Putamen (tissue), 1 donor: ENCODE measurements at regions not wholly inside any gene's neighbourhood (a gene's known extent, or its start where the extent isn't known, plus 50 kb on each side); places are given as distances from the start of the nearest gene placed in this dataset.
"Not testable (repeated sequence)": the region's sequence is repeated elsewhere in the genome, so short reads cannot be mapped to it uniquely, and the experiment has no call there.

Experiments
- DNase-seq: peaks from one replicate; pipeline ENCODE4 v3.0.0-alpha.2; 2016; ENCODE audit warnings: low spot score

DNA sequence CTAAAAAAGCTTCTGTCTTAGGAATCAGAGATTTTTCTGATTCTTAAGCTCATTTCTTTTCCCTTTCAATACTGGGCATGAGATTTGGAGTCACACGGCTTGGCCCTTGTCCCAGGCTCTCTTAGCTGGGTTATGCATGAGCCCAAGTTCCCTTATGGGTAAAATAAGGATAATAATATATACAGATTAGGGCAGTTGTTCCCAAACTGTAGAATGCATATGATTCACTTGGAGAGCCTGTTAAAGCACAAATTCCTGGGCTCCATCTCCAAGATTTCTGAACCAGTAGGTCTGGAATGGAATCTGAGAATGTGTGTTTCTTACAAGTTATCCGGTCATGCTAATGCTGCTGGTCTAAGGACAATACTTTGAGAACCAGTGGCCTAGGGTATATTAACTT, 154.0 kb downstream of the REEP3 start:
- DNase-seq: peak; percentile 24

DNA sequence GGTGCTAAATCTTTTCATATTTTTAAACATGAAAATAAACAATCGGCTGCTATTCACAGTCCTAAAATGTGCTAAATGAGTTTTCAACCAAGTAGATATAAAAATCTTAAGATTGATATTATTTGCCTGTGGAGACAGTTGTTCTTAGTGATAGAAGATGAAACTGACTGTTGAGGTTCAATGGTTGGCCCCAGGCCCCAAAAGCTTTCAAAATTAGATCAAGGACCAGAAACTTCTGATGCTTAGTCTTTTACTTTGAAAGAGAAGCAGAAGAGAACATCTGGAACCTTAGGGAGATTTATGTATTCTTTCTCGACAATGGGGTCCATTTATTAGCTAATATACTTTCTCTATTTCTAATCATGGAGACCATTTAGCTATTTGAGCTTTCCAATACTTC, 155.8 kb downstream of the REEP3 start:
- DNase-seq: no peak

DNA sequence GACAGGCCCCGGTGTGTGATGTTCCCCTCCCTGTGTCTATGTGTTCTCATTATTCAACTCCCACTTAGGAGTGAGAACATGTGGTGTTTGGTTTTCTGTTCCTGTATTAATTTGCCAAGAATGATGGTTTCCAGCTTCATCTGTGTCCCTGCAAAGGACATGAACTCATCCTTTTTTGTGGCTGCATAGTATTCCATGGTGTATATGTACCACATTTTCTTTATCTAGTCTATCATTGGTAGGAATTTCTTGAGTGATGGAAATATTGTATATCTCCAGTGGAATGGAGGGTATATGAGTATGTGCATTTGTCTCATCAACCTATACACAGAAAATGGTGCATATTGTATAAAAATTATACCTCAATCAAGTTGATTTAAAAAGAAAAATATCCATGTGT, 159.3 kb downstream of the REEP3 start:
- not testable (repeated sequence) for DNase-seq

DNA sequence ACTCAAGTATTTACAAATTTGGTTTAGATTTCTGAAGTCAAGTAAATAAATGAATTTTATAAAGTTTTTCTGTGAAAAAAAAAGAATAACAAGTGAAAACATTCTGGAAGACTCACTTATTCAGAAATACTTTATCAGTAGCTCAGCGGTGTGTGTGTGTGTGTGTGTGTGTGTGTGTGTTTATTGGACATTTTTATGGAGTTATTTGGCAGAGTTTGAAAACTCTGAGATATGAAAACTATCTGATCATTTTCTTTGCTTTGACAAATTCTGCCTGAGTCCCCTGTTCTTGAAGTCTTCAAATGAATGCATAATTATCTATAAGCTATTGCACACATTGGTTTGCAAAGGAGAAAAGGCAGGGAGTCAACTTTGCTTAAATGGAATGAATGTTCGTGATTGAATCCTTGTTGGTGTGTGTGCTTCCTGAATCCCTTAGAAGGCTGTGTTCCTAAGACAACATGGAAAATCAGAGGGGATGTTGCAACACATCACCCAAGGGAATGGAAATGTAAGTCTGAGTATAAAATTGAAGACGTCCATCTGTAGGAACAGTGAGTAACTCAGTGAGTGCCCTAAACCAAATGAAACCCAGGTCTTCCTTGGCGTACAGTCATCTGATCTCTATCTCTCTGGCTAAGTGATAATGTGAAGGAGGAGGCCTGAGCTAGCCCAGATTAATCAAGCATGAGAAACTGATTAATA, 160.9 kb downstream of the REEP3 start:
- DNase-seq: no peak

DNA sequence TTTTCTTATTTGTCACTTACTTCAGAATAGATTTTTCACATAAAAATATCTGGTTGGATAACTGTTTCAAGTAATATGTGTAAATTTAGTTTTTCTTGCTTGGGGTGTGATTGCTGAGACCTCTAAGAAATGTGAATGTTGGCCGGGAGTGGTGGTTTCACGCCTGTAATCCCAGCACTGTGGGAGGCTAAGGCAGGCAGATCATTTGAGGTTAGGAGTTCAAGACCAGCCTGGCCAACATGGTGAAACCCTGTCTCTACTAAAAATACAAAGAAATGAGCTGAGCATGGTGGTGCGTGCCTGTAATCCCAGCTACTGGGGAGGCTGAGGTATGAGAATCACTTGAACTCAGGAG, 161.5 kb downstream of the REEP3 start:
- not testable (repeated sequence) for DNase-seq

DNA sequence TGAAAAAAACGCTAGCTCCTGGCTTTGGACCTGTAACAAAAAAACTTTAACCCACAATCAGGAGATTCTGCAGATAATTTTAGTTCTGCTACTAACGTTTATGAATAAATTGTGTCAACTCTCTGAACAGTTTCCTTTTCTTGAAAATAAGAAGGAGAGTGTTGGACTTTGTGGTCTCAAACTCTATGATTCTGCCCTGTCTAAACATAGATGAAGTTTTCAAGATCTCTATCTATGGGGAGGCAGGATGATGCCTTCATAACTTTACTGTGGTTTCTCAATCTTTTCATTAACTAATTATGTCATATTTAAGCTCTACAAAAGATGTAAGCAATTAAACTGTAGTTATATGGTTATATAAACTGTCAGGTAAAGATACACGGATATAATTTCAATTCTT, 162.0 kb downstream of the REEP3 start:
- DNase-seq: no peak

DNA sequence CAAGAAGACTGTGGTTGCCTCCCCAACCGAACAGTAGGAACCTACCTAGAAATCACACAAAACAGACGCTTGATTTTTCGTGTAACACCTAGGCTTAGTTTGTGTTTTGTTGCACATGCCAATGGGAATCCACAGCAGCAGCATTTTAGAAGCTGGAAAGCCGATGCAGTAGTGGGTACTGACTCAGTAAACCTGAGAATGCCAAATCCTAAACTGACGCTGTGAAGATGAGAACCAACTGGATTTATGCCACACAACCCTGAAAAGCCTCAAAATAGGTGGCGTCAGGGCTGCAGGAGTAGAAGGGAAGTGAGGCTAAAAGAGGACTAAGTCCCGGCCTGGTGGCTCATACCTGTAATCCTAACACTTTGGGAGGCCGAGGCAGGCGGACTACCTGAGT, 162.5 kb downstream of the REEP3 start:
- DNase-seq: no peak

DNA sequence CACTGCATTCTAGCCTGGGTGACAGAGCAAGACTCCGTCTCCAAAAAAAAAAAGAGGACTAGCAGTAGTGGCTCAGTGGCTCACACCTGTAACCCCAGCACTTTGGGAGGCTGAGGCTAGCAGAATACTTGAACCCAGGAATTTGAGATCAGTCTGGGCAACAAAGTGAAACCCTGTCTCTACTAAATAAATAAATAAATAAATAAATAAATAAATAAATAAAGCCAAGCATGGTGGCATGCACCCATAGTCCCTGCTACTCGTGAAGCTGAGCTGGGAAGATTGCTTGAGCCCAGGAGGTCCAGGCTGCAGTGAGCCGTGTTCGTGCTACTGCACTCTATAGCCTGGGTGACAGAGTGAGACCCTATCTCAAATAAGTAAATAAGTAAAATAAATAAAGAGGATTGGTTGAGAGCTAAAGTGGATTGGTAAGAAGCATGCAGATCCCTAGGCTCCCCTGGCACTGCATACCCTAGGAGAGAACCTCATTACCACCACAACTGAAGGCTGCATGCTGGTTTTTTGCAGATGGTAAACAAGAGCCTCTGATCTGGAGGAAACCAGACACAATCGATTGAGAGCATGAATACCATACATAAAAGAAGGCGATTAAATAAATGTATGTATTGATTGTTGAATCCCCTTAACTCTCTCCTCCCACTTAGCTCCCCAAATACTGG, 163.2 kb downstream of the REEP3 start:
- no peak for DNase-seq

DNA sequence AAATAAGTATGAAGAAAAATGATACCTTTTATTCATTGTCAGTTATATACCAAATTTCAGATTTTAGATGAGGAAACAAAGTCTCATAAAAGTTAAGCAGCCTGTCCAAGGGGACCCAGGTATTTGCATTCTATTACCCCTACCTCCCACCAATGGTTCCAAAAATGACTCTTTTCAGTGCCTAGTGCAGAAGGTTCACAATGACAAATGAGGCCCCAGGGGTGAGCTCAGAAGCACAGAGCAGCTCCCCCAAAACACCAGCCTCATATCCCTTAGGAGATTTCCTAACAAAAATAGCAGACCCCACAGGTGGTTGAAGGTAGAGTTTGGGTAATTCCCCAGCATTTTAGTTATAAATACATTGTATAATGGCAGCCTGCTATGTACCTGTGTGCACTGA, 168.6 kb downstream of the REEP3 start:
- DNase-seq: no peak

DNA sequence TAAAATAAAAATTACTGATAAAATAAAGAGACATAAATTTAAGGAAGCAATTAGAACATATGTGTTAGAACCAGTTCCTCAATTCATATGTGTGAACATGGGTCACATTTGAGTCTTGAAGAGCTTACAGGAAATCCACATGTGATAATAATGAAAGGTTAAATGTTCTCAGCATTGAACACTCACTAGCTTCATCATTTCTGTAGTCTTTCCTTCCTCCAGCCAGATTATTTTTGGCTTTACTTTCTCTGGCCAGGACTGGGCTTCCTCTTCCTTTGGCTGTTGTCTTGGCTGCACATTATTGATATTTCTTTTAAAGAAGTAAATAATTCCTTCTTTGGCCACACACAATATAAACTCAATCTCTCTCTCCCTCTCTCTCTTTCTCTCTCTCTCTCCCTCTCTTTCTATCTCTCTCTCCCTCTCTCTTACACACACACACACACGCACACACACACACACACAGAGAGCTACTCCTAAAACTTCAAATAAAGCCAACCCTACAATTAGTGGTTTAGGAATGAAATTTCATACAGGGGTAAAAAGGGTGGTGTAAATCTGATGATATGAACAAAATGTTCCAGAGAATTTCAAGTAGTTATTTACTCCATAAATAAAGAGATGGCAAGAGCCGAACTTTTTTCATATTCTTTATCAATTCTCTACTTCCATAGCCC, 171.2 kb downstream of the REEP3 start:
- DNase-seq: no peak

DNA sequence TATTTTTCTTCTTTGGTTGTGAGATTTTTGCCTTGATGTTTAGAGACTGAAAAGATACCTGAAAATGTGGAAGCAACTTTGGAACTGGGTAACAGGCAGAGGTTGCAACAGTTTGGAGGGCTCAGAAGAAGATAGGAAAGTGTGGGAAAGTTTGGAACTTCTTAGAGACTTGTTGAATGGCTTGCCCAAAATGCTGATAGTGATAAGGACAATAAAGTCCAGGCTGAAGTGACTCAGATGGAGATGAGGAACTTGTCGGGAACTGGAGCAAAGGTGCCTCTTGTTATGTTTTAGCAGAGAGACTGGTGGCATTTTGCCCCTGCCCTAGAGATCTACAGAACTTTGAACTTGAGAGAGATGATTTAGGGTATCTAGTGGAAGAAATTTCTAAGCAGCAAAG, 171.8 kb downstream of the REEP3 start:
- DNase-seq: not testable (repeated sequence)

DNA sequence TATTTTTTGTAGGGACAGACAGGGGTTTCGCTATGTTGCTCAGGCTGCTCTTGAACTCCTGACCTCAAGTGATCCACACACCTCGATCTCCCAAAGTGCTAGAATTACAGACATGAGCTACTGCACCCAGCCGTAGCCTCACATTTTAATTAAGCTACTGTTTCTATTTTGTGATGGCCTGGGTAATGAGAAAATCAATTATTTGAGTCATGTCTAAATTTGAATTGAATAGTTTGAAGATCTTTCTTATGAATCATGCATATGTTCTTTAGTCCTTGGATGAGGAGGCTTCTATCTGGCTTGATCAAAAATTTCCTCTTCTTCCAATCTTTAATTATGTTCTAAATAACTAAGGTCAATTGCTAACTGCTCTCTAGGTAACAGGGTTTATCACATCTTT, 175.0 kb downstream of the REEP3 start:
- no peak for DNase-seq

DNA sequence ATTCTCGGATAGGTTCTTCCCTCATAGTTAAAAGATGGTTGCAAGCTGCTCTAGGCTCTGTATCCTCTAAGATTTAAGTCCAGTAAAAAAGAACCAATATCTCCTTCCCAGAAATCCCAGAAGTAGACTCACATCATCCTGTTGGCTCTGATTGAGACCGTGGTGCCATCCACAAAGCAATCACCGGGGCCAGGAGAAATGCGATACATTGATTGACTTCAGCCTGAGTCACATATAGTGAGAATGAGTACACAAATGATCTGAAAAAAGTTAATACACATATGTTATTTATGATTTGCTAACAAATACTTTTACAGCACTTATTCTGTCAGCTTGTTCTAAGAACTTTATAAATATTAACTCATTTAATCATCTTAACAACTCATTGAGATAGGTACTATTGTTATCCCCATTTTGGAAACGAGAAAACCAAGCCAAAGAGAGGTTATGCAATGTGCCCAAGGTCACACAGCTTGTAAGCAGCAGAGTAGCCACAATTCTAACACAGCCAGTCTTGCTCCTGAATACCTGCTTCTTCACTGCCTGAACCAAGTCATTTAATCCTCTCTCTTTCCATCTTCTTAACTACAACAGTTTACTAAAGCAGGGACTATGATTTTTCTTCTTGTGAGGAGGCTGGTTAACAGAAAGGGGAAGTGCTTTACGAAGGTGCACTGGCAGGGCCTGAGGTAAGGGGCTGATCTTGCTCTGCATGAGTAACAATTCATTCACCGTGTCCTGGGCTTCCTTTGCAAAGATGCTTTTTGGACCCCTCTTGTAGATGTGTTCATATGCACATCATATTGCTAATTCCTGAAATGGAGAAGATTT, 177.0 kb downstream of the REEP3 start:
- no peak for DNase-seq

DNA sequence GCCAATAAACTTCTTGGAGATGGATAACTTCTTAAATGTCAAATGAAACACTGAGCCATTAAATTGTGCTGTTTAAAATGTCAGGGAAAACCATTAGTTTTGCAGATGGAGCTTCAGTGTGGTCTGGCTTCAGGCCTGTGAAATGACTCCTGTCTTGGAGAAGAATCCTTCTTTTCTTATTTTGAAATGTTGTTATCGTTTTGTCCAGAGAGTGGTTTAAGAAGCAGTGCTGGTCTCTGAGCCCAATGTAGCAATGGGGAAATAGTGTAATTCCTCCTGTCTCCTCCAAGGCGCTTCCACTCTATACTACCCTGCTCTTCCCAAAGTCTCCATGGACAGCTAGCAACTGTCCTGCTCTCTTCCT, 177.6 kb downstream of the REEP3 start:
- DNase-seq: no peak

DNA sequence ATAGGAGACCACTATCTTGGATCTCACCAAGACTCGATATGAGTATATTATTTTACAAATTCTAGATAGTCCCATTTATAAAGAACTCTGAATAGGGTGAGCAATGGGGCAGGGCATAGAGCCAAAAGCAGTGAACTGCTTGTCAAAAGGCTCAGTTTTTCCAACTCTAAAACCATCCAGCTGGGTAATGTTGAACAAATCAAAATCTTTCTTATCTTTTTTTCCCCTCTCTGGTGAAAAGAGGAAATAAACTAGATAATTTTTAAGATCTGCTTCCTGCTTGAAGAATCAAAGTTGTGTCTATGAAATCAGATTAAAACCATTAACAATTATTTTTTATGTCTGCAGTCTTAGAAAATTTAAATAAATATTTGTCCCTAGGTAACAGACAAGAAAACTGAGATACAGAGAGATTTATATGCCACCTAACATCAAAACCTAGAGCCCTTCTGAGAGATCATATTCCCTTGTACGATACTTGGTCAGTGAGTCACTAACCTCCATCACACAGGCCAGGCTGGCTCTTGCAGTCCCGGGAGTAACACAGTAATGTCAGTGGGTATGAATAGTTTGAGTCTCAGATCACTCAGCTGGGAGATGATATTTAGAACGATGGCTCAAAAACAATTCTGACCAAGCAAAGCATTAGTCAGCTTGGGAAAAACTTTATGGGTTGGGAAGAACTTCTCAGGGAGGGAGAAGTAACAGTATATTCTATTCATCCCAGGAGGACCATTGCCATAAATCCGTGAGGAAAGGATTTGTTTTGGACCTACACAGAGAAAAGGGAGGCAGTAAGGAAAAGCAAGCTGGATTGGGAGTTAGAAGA, 178.8 kb downstream of the REEP3 start:
- no peak for DNase-seq

DNA sequence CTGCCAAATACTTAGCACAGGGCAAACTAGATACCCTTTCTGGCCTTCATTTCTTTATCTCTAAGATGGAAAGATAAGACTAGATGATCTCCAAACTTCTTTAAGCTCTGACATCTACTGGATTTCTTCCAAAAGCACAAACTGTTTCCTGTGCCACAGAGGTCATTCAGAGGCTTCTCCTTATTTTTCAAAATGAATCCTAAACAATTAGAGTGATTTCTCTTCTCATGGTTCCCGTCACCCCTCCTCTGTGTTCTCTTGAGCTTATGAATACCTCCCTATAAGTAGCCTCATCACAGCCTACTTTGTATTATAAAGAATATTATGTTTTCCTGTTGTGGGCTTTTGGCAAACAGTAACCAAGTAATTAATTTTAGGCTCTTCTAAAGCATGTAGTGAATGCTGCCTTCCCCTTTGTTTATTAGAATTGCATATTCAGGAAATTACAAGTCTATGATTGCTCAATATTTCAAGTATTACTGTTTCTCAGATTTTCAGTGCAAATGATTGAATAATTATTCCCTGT, 179.5 kb downstream of the REEP3 start:
- DNase-seq: no peak

DNA sequence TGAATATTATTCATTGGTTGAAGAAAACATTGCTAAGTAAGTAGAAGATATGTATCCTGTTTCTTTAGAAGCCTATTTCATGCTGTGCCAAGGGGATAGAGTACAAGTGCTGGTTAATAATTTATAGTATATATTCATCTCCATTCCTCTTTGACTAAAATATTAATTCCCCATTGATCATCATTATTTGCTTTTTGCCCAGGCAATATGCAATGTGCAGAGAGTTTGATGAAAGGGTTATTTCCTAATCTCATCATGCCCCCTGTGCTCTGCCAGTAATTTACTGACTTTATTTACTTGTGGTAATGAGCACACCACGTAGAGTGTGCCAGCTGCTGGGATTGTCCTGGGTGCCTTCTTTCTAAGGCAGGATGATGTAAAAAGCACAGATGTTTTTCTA, 180.9 kb downstream of the REEP3 start:
- no peak for DNase-seq

DNA sequence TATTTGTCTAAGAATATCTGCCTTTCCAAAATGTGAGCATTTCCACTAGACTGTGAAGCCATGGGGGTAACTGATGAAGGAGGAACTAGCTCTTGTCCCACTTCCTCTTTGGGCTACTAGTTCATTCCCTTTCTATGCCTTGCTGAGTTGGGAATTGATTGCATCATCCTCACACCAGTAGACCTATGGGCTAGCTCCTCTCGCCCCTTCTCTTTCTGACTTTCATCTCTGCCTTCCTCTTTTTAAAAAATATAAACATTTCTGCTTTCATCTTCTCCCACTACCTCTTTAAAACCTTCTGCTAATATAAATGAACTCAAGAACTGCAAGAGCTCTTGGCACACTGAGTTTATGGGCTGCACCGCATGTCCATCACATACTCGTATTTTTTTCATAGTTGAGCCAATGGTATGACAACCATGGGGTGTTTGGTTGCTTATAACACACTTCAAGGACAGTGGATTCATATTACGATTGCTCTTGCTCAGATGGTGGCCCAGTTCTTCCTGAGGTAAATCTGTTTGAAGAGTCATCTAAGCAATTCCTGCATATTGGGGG, 182.0 kb downstream of the REEP3 start:
- peak; percentile 60 for DNase-seq

DNA sequence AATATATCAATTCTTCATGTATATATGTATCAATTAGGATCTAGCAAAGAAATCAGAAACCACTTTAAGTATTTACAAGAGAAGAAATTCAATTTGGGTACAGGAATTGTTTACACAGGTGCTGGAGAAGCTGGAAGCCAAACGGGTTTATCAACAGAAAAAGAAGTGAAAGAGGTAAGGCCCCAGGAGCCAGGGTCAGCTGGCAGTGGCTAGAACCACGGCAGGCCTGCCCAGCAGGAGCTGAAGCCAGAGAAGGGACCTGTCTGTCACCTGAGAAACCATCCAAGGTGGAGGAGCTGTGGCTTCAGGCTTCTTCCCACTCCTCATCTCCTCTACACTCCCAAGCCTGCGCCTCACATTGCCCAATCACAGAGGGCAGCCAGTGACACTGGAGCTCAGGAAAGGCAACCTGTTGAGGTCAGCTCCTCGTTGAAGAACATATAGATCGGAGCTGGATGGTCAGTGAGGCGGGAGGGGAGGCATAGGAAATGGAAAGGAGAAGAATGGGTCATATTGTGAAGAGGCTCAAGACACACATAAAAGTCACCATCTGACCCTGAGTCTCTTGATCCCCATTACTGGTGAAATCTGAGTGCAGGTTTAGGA, 182.6 kb downstream of the REEP3 start:
- DNase-seq: no peak

DNA sequence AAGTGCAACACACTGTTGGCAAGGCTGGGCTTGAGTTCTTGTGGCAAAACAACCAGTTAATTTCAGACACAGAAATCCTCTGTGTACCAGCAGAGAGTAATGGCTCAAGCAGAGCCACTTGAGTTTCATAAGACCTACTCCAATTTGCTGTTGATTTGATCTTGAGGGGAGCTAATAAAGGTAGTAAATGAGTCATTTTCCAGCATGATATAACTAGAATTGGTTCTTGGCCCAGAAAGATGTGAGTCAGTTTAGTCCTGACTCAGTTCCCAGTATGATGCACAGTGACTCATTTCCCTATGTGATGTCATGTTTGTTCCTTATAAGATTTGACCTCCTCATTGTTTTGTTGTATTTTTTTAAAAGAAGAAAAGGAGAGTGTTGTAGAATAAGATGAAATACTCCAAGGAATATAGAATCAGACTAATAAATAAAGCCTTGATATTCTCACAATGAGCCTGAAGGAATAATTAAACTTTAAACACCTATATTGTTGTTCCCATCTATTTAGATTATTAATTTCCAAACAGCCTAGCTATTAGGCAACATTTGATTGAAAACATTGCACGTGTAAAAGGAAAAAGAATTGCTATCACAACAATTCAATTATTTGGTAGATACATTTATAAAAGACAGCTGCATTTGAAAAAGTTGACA, 186.2 kb downstream of the REEP3 start:
- DNase-seq: peak; percentile 49
